Body of pancreas (tissue), 4 donors: ENCODE measurements at regions not wholly inside any gene's neighbourhood (a gene's known extent, or its start where the extent isn't known, plus 50 kb on each side); places are given as distances from the start of the nearest gene placed in this dataset.
"Not testable (repeated sequence)": the region's sequence is repeated elsewhere in the genome, so short reads cannot be mapped to it uniquely, and the experiment has no call there.

Source experiments
- CTCF ChIP-seq, 7 experiments: fragments of 450-650 bp in 4 of 7; fragments of 200-600 bp in 3 of 7; sonication (generic) in 3 of 7; IDR thresholded peaks; one replicate each; pipeline ENCODE4 v1.5.1; 2016 to 2019; ENCODE audit warnings: antibody characterized with exemption in 7 of 7
- POLR2A ChIP-seq, 3 donors: fragments of 450-650 bp; IDR thresholded peaks; one replicate each; pipeline ENCODE4 v1.6.1; 2016; ENCODE audit warnings: antibody characterized with exemption in 3 of 3, mild to moderate bottlenecking in 2 of 3

DNA sequence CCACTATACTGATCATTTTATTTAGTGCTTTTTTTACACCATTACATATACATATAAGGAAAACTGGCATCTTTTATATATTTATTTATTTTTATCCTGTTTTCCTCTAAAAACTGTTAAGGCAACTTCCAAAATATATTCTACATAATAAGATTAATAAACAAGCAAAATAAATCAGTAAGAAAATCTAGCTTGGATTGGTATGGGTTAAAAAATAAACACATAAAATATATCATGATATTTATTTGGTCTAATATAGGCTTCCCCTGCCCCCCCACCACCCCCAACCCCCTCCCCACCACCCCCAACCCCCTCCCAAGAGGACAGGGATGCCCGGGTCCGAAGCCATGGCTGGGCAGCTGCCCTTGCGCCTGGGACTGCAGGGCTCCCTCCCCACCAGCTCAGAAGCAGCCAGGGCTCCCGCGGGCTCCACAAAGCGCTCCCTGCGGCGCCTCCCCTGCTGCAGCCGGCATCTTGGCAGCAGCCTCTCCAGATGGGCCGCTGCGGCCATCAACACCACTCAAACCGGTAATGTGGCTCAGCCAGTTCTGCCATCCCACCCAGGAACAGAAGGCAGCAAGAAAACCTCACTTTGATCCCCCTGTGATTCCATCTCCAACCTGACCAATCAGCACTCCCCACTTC is 319.3 kb downstream of the SPATA31A6 start:
- not testable (repeated sequence) for TF ChIP-seq CTCF, POLR2A (IDR thresholded peaks at IDR 0.05)
